ENCODE measurements at regions not wholly inside any gene's neighbourhood (a gene's known extent, or its start where the extent isn't known, plus 50 kb on each side); places are given as distances from the start of the nearest gene placed in this dataset.

DNA sequence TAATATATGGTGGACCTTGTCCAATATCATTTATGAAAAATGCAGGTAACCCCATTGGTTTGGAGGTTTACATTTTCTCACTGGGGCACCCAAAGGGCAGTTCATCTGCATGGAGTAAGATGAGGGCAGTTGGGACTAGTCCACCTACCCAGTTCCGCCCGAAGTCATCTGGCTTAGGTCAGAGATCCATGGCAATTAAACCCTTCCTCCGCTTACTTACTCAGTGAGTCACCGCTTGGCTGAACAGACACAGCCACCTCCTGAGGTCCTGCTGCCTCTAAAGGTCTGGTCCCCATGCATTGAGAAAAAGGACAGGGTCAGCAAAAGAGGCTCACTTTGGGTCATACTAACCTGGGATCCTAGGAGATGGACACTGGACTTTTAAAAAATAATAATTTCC is 102.9 kb upstream of the PRL start:
- TF ChIP-seq EP300 (IDR thresholded peaks at IDR 0.05): no peak
- no peak for TF ChIP-seq POLR2AphosphoS5 (IDR thresholded peaks at IDR 0.05)
- TF ChIP-seq, protein P1, sequence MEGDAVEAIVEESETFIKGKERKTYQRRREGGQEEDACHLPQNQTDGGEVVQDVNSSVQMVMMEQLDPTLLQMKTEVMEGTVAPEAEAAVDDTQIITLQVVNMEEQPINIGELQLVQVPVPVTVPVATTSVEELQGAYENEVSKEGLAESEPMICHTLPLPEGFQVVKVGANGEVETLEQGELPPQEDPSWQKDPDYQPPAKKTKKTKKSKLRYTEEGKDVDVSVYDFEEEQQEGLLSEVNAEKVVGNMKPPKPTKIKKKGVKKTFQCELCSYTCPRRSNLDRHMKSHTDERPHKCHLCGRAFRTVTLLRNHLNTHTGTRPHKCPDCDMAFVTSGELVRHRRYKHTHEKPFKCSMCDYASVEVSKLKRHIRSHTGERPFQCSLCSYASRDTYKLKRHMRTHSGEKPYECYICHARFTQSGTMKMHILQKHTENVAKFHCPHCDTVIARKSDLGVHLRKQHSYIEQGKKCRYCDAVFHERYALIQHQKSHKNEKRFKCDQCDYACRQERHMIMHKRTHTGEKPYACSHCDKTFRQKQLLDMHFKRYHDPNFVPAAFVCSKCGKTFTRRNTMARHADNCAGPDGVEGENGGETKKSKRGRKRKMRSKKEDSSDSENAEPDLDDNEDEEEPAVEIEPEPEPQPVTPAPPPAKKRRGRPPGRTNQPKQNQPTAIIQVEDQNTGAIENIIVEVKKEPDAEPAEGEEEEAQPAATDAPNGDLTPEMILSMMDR (IDR thresholded peaks at IDR 0.05): no peak
- TF ChIP-seq POLR2A (IDR thresholded peaks at IDR 0.05): no peak

All from upper lobe of left lung (tissue), 4 donors.